BE2C (cell line): ENCODE measurements at regions not wholly inside any gene's neighbourhood (a gene's known extent, or its start where the extent isn't known, plus 50 kb on each side); places are given as distances from the start of the nearest gene placed in this dataset.
A peak's percentile ranks its signal among the peaks of the same experiment; 100 is the strongest.

ENCODE experiments used
- DNase-seq: peaks from one replicate; pipeline ENCODE4 v3.0.0-alpha.2; 2020
- H3K27me3 ChIP-seq: fragments of 250-450 bp; sonication (Bioruptor Pico); 2 replicates; pipeline ENCODE4 v1.5.1; 2020; ENCODE audit warnings: mild to moderate bottlenecking
- H3K36me3 ChIP-seq: fragments of 250-450 bp; sonication (Bioruptor Pico); 2 replicates; pipeline ENCODE4 v1.5.1; 2020; ENCODE audit warnings: mild to moderate bottlenecking
- H3K4me1 ChIP-seq: fragments of 250-450 bp; sonication (Bioruptor Pico); 2 replicates; pipeline ENCODE4 v1.5.1; 2020
- H3K4me3 ChIP-seq: 2 replicates; pipeline ENCODE4 v1.5.1; 2011; ENCODE audit warnings: low read depth, low read length
- H3K9me3 ChIP-seq: fragments of 250-450 bp; sonication (Bioruptor Pico); 2 replicates; pipeline ENCODE4 v1.5.1; 2020
- TF ChIP-seq, protein P1 (sequence below): IDR thresholded peaks from 2 replicates; pipeline ENCODE4 v1.5.1; 2012; ENCODE audit warnings: mild to moderate bottlenecking, low read depth, low read length

DNA sequence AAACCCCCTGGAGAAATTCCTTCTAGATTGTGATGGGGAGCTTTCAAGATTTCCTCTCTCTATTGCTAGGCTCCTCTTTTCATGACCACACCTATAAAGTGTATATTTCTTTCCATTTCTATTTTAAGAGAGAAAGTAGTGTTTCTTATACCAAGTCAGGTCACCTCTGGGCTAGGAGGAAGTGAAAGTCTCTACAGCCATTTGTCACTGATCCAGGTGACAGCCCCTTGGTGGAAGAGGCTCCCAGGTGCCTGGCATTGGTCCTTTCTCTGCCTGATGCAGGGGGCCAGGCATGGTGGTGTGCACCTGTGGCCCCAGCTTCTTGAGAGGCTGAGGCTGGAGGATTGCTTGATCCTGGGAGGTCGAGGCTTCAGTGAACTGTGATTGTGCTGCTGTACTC lies 64.7 kb downstream of the DHCR7 start:
- no peaks in the 10 kb centered on the region; the same call in 1 of the 2 replicates for H3K9me3 ChIP-seq
- DNase-seq = no peak
- H3K36me3 ChIP-seq = no peaks in the 10 kb centered on the region
- H3K4me3 ChIP-seq = no peak overlapping the region
- H3K4me1 ChIP-seq = no peaks in the 10 kb centered on the region
- H3K27me3 ChIP-seq = peaks cover 39% of the 10 kb centered on the region
- TF ChIP-seq, protein P1, sequence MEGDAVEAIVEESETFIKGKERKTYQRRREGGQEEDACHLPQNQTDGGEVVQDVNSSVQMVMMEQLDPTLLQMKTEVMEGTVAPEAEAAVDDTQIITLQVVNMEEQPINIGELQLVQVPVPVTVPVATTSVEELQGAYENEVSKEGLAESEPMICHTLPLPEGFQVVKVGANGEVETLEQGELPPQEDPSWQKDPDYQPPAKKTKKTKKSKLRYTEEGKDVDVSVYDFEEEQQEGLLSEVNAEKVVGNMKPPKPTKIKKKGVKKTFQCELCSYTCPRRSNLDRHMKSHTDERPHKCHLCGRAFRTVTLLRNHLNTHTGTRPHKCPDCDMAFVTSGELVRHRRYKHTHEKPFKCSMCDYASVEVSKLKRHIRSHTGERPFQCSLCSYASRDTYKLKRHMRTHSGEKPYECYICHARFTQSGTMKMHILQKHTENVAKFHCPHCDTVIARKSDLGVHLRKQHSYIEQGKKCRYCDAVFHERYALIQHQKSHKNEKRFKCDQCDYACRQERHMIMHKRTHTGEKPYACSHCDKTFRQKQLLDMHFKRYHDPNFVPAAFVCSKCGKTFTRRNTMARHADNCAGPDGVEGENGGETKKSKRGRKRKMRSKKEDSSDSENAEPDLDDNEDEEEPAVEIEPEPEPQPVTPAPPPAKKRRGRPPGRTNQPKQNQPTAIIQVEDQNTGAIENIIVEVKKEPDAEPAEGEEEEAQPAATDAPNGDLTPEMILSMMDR = no peak

DNA sequence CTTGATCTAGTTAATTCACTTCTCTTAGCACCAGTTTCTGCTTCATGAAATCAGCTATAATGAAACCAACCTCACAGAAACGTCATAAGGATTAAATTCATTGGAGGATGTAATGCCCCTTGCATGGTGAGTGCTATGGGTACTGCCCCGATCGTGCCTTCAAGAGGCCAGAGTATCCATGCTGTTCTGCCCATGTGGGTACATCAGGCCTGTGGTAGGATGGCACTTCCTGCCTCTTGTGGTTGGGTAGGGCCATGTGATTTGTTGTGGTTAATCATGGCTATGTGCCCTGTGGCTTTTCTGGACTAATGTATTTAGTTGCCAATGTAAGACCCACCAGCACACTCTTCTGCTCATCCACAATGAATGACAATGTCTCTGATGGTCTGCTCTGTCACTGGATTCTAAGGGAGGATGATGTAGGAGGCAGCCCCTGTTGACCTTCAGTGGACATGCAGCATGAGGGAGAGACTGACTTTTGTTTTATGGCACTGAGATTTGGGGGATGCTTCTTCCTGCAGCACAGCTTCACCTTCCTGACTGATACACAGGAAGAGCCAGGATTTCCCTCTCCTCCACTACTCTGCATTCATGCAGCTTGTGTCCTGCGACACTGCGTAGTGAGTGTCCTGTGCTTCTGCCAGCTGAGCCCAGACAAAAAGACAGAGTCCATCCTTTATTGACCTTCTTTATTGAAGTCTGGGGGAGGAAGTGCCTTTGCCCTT lies 66.2 kb downstream of the DHCR7 start:
- Histone ChIP-seq H3K27me3 (peaks cover 24% of the 10 kb centered on the region), H3K9me3 (no peaks in the 10 kb centered on the region; the same call in 1 of the 2 replicates), H3K36me3 (no peaks in the 10 kb centered on the region), H3K4me1 (no peaks in the 10 kb centered on the region), H3K4me3 (no peak overlapping the region)
- DNase-seq = no peak
- TF ChIP-seq, protein P1 = no peak

DNA sequence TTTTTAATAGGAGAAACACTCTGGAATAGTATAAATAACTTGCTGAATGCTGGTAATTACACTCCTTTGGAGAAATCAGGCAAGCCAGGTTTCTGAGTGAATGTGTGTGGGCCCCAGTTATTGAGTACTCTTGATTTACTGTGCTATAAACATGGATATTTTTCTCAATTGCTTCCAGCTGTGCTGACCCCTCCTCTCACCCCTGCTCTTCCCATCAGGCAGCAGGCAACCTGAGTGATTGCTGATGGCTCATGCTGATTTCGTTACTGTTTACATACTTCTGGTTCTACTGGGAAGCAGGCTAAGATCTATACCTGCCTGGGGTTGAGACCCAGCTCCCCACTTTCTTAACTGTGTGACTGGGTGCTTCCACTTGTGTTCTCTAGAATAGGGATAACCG lies 68.5 kb downstream of the DHCR7 start:
- Histone ChIP-seq H3K36me3 (no peaks in the 10 kb centered on the region), H3K9me3 (no peaks in the 10 kb centered on the region), H3K4me1 (no peaks in the 10 kb centered on the region), H3K4me3 (no peak overlapping the region), H3K27me3 (peaks cover 6% of the 10 kb centered on the region)
- no peak for DNase-seq
- TF ChIP-seq, protein P1 = no peak

GRCh38 chr11:71373791-71374454 lies 74.3 kb downstream of the DHCR7 start:
- TF ChIP-seq, protein P1 = no peak

DNA sequence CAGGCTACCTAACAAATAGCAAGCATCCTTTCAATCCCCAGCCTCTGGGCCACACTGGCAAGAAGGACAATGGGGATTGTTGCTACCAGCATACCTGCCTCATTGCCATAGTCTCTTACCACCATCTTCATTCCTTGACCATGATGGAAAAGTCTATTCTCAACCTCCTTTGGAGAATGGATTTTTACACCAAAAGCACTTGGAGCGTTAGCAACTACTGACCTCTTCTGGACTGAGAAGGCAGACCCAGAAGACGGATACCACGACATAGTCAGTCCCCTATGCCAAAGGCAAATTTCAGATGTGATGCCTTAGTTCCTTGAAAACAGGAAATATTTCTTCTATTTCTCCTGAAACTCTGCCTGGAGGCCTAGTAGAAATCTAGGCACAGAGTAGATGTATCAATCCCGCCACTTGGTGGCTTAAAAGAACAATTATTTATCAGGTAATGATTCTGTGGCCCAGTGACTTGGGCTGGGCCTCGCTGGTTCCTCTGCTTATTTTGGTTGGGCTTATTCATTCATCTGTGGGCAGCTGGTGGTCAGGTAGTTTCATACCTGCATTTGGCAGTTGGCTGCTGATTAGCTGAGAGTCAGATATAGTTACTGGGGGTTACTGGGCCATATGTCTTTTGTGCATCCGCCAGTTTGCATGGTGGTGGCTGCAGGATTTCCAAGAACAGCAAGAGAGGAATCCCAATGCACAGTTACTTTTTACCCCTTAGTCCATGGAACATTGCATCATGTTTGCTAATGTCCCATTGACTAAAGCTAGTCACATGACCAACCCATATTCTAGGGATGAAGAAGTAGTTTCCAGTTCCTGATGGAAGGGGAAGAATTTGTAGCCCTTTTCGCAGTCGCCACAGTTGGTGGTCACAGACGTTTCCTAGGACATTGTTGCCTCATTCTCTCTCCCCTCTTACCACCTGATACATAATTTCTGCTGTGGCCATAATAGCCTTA lies 75.2 kb downstream of the DHCR7 start:
- TF ChIP-seq, protein P1 = peak; percentile 11; the same call in 1 of the 2 replicates
- no peaks in the 10 kb centered on the region for H3K36me3 ChIP-seq
- H3K4me1 ChIP-seq = no peaks in the 10 kb centered on the region
- DNase-seq = no peak
- no peaks in the 10 kb centered on the region for H3K27me3 ChIP-seq
- H3K9me3 ChIP-seq = no peaks in the 10 kb centered on the region
- no peak overlapping the region for H3K4me3 ChIP-seq

More at GRCh38 chr11:71373791-71374454, 74.3 kb downstream of the DHCR7 start:
- Histone ChIP-seq H3K4me3 (no peak overlapping the region), H3K4me1 (no peaks in the 10 kb centered on the region), H3K27me3 (no peaks in the 10 kb centered on the region), H3K36me3 (no peaks in the 10 kb centered on the region), H3K9me3 (no peaks in the 10 kb centered on the region)
- DNase-seq = no peak
